SK-N-SH (cell line): ENCODE measurements at regions not wholly inside any gene's neighbourhood (a gene's known extent, or its start where the extent isn't known, plus 50 kb on each side); places are given as distances from the start of the nearest gene placed in this dataset.

Experiments
- TF ChIP-seq, protein P1 (sequence below): fragments of 200-600 bp; sonication (generic); IDR thresholded peaks from 2 replicates; pipeline ENCODE4 v1.6.1; 2017; ENCODE audit warnings: antibody characterized with exemption, mild to moderate bottlenecking, moderate library complexity
- TF ChIP-seq, protein P2 (sequence below): IDR thresholded peaks from 2 replicates; pipeline ENCODE4; 2012

DNA sequence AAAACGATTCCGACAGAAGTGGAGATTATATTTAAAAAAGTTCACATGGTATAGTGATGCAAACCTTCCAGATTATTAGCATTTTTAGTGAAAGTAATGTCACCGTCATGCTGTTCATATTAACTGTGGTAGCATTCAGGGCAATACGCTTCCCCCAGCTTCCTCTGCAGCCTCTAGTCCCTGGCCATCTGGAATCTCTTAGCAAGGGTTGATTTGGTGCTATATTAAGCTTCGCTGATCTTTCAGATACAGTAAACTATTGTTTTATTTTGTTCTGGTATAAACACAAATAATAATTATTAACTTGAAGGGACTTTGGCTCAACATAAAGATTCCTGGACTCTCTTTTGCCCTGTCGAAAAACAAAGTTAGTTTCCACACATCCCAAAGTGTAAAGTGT lies 1080.5 kb upstream of the TENM3 start:
- TF ChIP-seq, protein P1, sequence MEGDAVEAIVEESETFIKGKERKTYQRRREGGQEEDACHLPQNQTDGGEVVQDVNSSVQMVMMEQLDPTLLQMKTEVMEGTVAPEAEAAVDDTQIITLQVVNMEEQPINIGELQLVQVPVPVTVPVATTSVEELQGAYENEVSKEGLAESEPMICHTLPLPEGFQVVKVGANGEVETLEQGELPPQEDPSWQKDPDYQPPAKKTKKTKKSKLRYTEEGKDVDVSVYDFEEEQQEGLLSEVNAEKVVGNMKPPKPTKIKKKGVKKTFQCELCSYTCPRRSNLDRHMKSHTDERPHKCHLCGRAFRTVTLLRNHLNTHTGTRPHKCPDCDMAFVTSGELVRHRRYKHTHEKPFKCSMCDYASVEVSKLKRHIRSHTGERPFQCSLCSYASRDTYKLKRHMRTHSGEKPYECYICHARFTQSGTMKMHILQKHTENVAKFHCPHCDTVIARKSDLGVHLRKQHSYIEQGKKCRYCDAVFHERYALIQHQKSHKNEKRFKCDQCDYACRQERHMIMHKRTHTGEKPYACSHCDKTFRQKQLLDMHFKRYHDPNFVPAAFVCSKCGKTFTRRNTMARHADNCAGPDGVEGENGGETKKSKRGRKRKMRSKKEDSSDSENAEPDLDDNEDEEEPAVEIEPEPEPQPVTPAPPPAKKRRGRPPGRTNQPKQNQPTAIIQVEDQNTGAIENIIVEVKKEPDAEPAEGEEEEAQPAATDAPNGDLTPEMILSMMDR = no peak
- TF ChIP-seq, protein P2, sequence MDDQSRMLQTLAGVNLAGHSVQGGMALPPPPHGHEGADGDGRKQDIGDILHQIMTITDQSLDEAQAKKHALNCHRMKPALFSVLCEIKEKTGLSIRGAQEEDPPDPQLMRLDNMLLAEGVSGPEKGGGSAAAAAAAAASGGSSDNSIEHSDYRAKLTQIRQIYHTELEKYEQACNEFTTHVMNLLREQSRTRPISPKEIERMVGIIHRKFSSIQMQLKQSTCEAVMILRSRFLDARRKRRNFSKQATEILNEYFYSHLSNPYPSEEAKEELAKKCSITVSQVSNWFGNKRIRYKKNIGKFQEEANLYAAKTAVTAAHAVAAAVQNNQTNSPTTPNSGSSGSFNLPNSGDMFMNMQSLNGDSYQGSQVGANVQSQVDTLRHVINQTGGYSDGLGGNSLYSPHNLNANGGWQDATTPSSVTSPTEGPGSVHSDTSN = no peak
